LNCaP clone FGC (cell line): ENCODE measurements at regions not wholly inside any gene's neighbourhood (a gene's known extent, or its start where the extent isn't known, plus 50 kb on each side); places are given as distances from the start of the nearest gene placed in this dataset.
"Not testable (repeated sequence)": the region's sequence is repeated elsewhere in the genome, so short reads cannot be mapped to it uniquely, and the experiment has no call there.

Source experiments
- DNase-seq: peaks from one replicate; pipeline ENCODE4 v3.0.0-alpha.2; 2011; ENCODE audit warnings: low read depth
- H3K4me3 ChIP-seq: 2 replicates; pipeline ENCODE4 v1.5.1; 2011; ENCODE audit warnings: mild to moderate bottlenecking, low read depth, low read length, control low read depth
- CTCF ChIP-seq: IDR thresholded peaks from 2 replicates; pipeline ENCODE4 v1.5.1; 2012; ENCODE audit warnings: mild to moderate bottlenecking; ENCODE audit not compliant: control insufficient read depth, insufficient read depth; ENCODE audit errors: extremely low read depth

GRCh38 chr14:78022059-78022458 lies 148.1 kb upstream of the NRXN3 start:
- peak; percentile 80 for TF ChIP-seq CTCF
- peak; percentile 21 for DNase-seq
- no peak overlapping the region for H3K4me3 ChIP-seq

GRCh38 chr14:78023112-78023511 lies 147.1 kb upstream of the NRXN3 start:
- no peak for DNase-seq
- TF ChIP-seq CTCF: no peak
- no peak overlapping the region for H3K4me3 ChIP-seq

GRCh38 chr14:78028471-78028870 lies 141.7 kb upstream of the NRXN3 start:
- no peak for DNase-seq
- H3K4me3 ChIP-seq: no peak overlapping the region
- no peak for TF ChIP-seq CTCF

- DNase-seq: no peak
These were observed 140.4 kb upstream of the NRXN3 start for GRCh38 chr14:78029601-78030372.

GRCh38 chr14:78043349-78043748 lies 126.8 kb upstream of the NRXN3 start:
- DNase-seq: no peak
- TF ChIP-seq CTCF: no peak
- no peak overlapping the region for H3K4me3 ChIP-seq

More at GRCh38 chr14:78029601-78030372, 140.4 kb upstream of the NRXN3 start:
- TF ChIP-seq CTCF: peak; percentile 17; the same call in 1 of the 2 replicates
- no peak overlapping the region for H3K4me3 ChIP-seq

- H3K4me3 ChIP-seq: no peak overlapping the region
- no peak for TF ChIP-seq CTCF
- DNase-seq: no peak
These were observed 122.1 kb upstream of the NRXN3 start for GRCh38 chr14:78048120-78048519.

- DNase-seq, H3K4me3 ChIP-seq: not testable (repeated sequence)
These were observed 113.3 kb upstream of the NRXN3 start for GRCh38 chr14:78056890-78057289.
